IMR-90 (cell line): ENCODE measurements at regions not wholly inside any gene's neighbourhood (a gene's known extent, or its start where the extent isn't known, plus 50 kb on each side); places are given as distances from the start of the nearest gene placed in this dataset.

Experiments used
- ATAC-seq: fragments of 200-7000 bp; cut with Tn5 transposase; 2 replicates; pipeline ENCODE4 v1.9.1; 2020; ENCODE audit warnings: low read depth, mild to moderate bottlenecking, moderate library complexity
- BruUV-seq: library from RNA; stranded (reverse); fragments of 400-500 nt; replicated peaks from 2 replicates; lab custom pipeline; 2021; lab: Mats Ljungman, UMichigan
- CTCF ChIA-PET: fragments of 300-600 bp; formaldehyde crosslinking; extraction: SDS; loops from one replicate; lab custom pipeline; 2021; ENCODE audit warnings: antibody characterized with exemption; lab: Yijun Ruan, JAX
- POLR2A ChIA-PET: fragments of 300-600 bp; sonication (Branson Sonifier 250); formaldehyde crosslinking; loops from one replicate; lab custom pipeline; 2022; ENCODE audit warnings: antibody characterized with exemption; ENCODE audit not compliant: unreplicated experiment; lab: Charles Lee
- DNase-seq: peaks from one replicate; pipeline ENCODE4 v3.0.0; 2013
- H2AFZ ChIP-seq: replicated peaks from 2 replicates; pipeline ENCODE3; 2013; ENCODE audit warnings: low read length, mild to moderate bottlenecking; ENCODE audit not compliant: poor library complexity
- H2AK5ac ChIP-seq: 2 replicates; pipeline ENCODE4 v1.6.1; 2013; ENCODE audit warnings: low read depth, low read length, inconsistent platforms
- H2AK9ac ChIP-seq: replicated peaks from 2 replicates; pipeline ENCODE3; 2013; ENCODE audit warnings: mild to moderate bottlenecking, low read depth, low read length, moderate library complexity; ENCODE audit not compliant: poor library complexity
- H2BK120ac ChIP-seq: 2 replicates; pipeline ENCODE4 v1.6.1; 2013; ENCODE audit warnings: low read depth, low read length, inconsistent platforms
- H2BK15ac ChIP-seq: 3 replicates; pipeline ENCODE4 v1.6.1; 2013; ENCODE audit warnings: low read depth, low read length, inconsistent platforms
- H2BK20ac ChIP-seq: 2 replicates; pipeline ENCODE4 v1.6.1; 2013; ENCODE audit warnings: low read depth, mild to moderate bottlenecking, inconsistent platforms, low read length, moderate library complexity
- H2BK5ac ChIP-seq: 2 replicates; pipeline ENCODE4 v1.6.1; 2013; ENCODE audit warnings: mild to moderate bottlenecking, low read depth, low read length, inconsistent platforms; ENCODE audit not compliant: poor library complexity, severe bottlenecking
- H3K14ac ChIP-seq: replicated peaks from 2 replicates; pipeline ENCODE4 v1.6.1; 2013; ENCODE audit warnings: low read depth, low read length, inconsistent platforms
- H3K18ac ChIP-seq: 2 replicates; pipeline ENCODE4 v1.6.1; 2013; ENCODE audit warnings: low read depth, low read length, control low read depth
- H3K23ac ChIP-seq: 2 replicates; pipeline ENCODE4 v1.6.1; 2013; ENCODE audit warnings: low read depth, low read length, inconsistent platforms
- H3K27ac ChIP-seq: 2 replicates; pipeline ENCODE4 v1.5.1; 2013; ENCODE audit warnings: mild to moderate bottlenecking, control low read depth, low read length; ENCODE audit not compliant: insufficient read depth
- H3K27me3 ChIP-seq: 2 replicates; pipeline ENCODE4 v1.6.1; 2013; ENCODE audit warnings: low read length; ENCODE audit not compliant: control insufficient read depth, insufficient read depth
- H3K36me3 ChIP-seq: 2 replicates; pipeline ENCODE4 v1.6.1; 2013; ENCODE audit warnings: low read length, mixed read lengths; ENCODE audit not compliant: control insufficient read depth, insufficient read depth
- H3K4ac ChIP-seq: 2 replicates; pipeline ENCODE4 v1.6.1; 2013; ENCODE audit warnings: low read depth, low read length, inconsistent platforms
- H3K4me1 ChIP-seq: 2 replicates; pipeline ENCODE4 v1.6.1; 2013; ENCODE audit warnings: low read length, mixed read lengths; ENCODE audit not compliant: control insufficient read depth, insufficient read depth
- H3K4me2 ChIP-seq: 2 replicates; pipeline ENCODE4 v1.6.1; 2013; ENCODE audit warnings: low read depth, mild to moderate bottlenecking, control low read depth, low read length, moderate library complexity
- H3K4me3 ChIP-seq: 2 replicates; pipeline ENCODE4 v1.5.1; 2013; ENCODE audit warnings: low read depth, mild to moderate bottlenecking, control low read depth, low read length, moderate library complexity; ENCODE audit not compliant: insufficient read depth
- H3K56ac ChIP-seq: 2 replicates; pipeline ENCODE4 v1.6.1; 2013; ENCODE audit warnings: low read length, inconsistent platforms; ENCODE audit not compliant: insufficient read depth; ENCODE audit errors: extremely low read depth
- H3K79me1 ChIP-seq, 2 experiments: 2 replicates each; pipeline ENCODE4 v1.6.1; 2013; ENCODE audit warnings: low read length in 2 of 2, inconsistent platforms in 1 of 2, low read depth in 1 of 2
- H3K9ac ChIP-seq: 2 replicates; pipeline ENCODE4 v1.6.1; 2013; ENCODE audit warnings: low read depth, low read length, control low read depth
- H3K9me1 ChIP-seq: 2 replicates; pipeline ENCODE4 v1.6.1; 2013; ENCODE audit warnings: low read length, inconsistent platforms; ENCODE audit not compliant: insufficient read depth
- H3K9me3 ChIP-seq: 2 replicates; pipeline ENCODE4 v1.6.1; 2013; ENCODE audit warnings: low read length; ENCODE audit not compliant: control insufficient read depth, insufficient read depth
- H4K20me1 ChIP-seq: 2 replicates; pipeline ENCODE4 v1.6.1; 2013; ENCODE audit warnings: low read length, inconsistent platforms; ENCODE audit not compliant: insufficient read depth
- H4K5ac ChIP-seq: 2 replicates; pipeline ENCODE4 v1.6.1; 2013; ENCODE audit warnings: mild to moderate bottlenecking, low read depth, low read length, control low read depth
- H4K8ac ChIP-seq, 2 experiments: 2 replicates each; pipeline ENCODE4 v1.6.1; 2013; ENCODE audit warnings: low read depth in 2 of 2, low read length in 2 of 2, control low read depth in 1 of 2, inconsistent platforms in 1 of 2
- H4K91ac ChIP-seq: 2 replicates; pipeline ENCODE4 v1.6.1; 2013; ENCODE audit warnings: low read depth, low read length, inconsistent platforms; ENCODE audit not compliant: insufficient read depth
- CHD1 ChIP-seq: IDR thresholded peaks from 2 replicates; pipeline ENCODE4 v1.6.1; 2012; ENCODE audit warnings: low read depth, low read length, improper control_type of control experiment
- dilution Hi-C: fragments of 300-500 bp; cut with HindIII; formaldehyde crosslinking; loops from one replicate; pipeline ENCODE4 v1.14.3; 2018; ENCODE audit warnings: low sequenced_read_pairs; ENCODE audit not compliant: unreplicated experiment
- in situ Hi-C: fragments of 300-500 bp; cut with MboI; formaldehyde crosslinking; loops from 3 replicates; pipeline ENCODE4 v1.14.3; 2019; ENCODE audit warnings: low sequenced_read_pairs, inconsistent platforms, mixed read lengths
- intact Hi-C: fragments of 100-400 bp; cut with micrococcal nuclease; formaldehyde crosslinking; loops from 2 replicates; pipeline ENCODE4 v1.10.0; 2022

GRCh38 chr3:110589341-110589740, 482.3 kb upstream of the NECTIN3 start:
- Histone ChIP-seq H3K4me2 (no peak overlapping the region), H3K9me3 (no peaks in the 10 kb centered on the region; the same call in 1 of the 2 replicates), H4K8ac (no peak overlapping the region), H4K91ac (no peak overlapping the region; the same call in 1 of the 2 replicates), H3K79me1 (no peaks in the 10 kb centered on the region), H2AK5ac (no peak overlapping the region), H2BK20ac (0 out of 2 replicates have a peak overlapping the region, but pooled peaks have one; percentile 36), H3K27me3 (no peaks in the 10 kb centered on the region), H2AFZ (no peak overlapping the region), H3K36me3 (no peaks in the 10 kb centered on the region), H3K27ac (no peak overlapping the region), H4K5ac (no peak overlapping the region), H3K4me1 (no peaks in the 10 kb centered on the region), H3K56ac (no peak overlapping the region), H3K9me1 (no peaks in the 10 kb centered on the region), H2BK5ac (no peak overlapping the region), H2AK9ac (no peak overlapping the region), H2BK15ac (no peak overlapping the region), H3K4me3 (no peak overlapping the region), H3K4ac (no peak overlapping the region), H3K23ac (no peak overlapping the region), H2BK120ac (peak overlapping the region; percentile 4; the same call in 1 of the 2 replicates), H3K14ac (0 out of 2 replicates have a peak overlapping the region, but pooled peaks have one; percentile 25), H4K20me1 (no peaks in the 10 kb centered on the region), H3K18ac (peak overlapping the region; percentile 12; the same call in 1 of the 2 replicates), H3K9ac (no peak overlapping the region)
- CTCF ChIA-PET, result no interaction called here
- BruUV-seq, result no TSS peak
- no peak for ATAC-seq
- dilution Hi-C loops, result no loop called here
- POLR2A ChIA-PET, result no interaction called here
- TF ChIP-seq CHD1, result no peak
- no peak for DNase-seq
- in situ Hi-C loops, result no loop called here
- intact Hi-C loops, result no loop called here
